Fibroblast of peridontal ligament (primary cell): ENCODE measurements at regions not wholly inside any gene's neighbourhood (a gene's known extent, or its start where the extent isn't known, plus 50 kb on each side); places are given as distances from the start of the nearest gene placed in this dataset.
"Not testable (repeated sequence)": the region's sequence is repeated elsewhere in the genome, so short reads cannot be mapped to it uniquely, and the experiment has no call there.

Source experiments
- DNase-seq: peaks from one replicate; pipeline ENCODE4 v3.0.0-alpha.2; 2010; ENCODE audit errors: extremely low read depth

DNA sequence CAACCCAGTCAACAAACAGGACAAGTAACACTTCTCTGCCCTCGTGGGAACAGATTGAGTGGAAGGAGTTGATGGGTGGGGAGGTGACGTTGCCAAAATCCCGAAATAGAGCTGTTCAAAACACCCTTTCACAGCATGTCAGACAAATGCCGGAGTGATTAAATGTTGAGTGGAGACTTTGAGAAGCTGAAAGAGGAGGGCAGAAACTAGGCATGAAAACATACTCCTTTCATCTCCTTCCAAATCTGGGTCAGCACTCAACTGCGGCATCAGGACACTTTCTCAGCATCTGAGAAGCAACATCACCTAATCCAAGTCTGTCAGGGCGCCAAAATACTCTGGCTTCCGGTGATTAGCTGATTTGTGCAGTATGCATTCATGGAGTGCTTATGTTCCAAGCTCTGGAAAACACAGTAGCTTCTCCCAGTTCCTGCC is 51.5 kb upstream of the MRI1 start:
- no peak for DNase-seq

DNA sequence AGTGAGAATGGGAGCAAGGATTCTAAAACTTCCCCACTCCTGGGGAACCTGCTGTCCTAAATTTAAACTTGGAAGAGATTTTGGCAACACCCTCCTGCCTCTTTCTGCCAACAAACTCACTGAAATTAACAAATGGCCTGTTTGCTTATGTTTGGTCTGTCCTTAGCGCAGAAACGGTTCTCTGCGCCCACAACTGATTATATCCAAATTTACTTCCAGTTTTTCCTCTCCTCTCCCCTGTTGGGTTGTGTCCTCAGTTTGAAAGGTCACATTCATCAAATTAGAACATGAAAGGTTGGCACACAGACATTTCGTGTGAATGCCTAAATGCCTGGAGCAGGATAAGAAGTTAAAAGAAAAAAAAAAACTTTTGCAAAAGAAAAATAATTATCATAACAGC is 56.4 kb upstream of the MRI1 start:
- peak; percentile 89 for DNase-seq

DNA sequence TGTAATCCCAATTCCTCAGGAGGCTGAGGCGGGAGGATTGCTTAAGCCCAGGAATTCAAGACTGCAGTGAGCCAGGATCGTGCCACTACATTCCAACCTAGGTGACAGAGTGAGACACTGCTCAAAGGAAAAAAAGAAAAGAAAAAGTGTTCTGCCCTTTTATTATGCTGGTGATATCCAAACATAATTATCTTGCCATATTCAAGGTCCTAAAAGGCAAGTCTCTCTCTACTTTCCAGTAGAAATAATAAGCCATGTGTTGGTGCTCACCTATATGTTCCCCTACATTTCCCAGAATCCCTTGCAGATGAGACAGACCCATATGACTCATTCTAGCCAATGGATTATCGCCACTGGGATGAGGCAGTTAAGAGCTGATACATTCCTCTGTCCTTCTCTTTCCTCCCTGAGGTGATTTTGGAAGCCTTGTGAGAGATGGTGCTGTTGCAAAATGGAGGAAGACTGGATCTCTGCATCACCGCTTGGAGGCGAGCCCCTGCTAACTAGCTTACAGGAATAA is 58.3 kb upstream of the MRI1 start:
- no peak for DNase-seq

DNA sequence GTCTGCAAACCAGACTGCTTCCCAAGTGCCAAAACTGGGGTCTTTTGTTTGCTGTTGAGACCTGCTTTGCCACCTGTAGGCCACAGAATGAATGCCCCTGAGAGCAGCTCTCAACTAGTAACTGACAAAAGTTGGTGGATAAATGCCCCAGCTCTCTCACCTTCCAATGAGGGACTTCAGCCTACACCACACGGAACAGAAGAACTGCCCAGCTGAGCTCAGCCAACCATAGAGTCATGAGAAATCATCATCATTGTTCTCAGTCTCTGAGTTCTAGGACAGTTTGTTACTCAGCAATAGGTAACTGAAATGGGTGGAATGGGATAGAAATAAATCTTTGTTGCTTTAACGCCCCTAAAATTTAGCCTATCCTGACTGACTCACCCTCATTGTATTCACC is 59.1 kb upstream of the MRI1 start:
- no peak for DNase-seq

DNA sequence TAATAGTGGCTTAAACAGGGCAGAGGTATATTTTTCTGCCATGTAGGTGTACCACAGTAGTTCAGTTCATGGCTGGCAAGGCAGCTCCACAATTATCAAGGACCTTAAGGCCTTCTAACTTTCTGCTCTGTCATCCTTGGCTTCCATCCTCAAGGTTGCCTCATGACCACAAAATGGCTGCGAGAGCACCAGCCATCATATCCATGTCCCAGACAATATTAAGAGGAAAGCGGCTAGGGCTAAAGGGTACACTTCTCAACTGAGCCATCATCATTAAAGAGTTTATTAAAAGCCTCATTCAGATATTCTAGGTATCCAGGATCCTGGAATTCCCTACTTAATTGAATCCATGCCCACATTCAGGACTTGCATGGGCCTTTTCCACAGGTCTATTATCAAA is 62.7 kb upstream of the MRI1 start:
- DNase-seq, result no peak

DNA sequence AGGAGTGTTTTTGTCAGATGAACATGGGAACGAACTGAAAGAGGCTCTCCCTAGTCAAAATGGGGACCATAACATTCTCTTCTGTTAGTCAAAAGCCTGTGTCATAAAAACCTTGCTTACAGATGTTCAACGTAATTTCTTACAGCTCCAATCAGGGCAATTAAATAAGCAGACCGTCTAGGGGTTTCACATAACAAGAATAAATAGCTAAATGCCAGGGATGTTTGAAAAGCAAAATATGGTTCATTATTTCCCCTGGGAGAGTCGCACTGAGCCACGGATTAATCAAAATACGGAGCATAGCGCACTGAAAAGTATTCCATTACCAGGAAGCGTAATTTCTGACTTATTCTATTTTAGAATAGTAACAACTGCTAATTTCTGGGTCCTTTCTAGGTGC is 63.7 kb upstream of the MRI1 start:
- peak; percentile 71 for DNase-seq

DNA sequence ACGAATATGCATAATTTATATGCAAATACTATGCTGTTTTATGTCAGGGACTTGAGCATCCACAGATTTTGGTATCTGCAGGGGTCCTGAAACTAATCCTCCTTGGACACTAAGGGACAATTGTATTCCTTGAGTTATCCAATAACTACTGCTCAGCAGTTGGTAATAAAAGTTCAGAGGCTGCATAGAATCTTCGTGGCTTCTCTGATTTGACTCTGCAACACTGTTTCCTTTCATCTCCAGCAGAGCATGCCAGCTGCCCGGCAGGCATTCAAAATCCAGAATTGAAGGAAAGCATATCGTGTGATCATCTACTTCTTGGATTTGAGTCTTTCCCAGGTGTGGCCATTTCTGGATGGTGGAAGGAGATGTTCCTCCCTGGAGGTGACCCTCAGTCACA is 64.5 kb upstream of the MRI1 start:
- no peak for DNase-seq

DNA sequence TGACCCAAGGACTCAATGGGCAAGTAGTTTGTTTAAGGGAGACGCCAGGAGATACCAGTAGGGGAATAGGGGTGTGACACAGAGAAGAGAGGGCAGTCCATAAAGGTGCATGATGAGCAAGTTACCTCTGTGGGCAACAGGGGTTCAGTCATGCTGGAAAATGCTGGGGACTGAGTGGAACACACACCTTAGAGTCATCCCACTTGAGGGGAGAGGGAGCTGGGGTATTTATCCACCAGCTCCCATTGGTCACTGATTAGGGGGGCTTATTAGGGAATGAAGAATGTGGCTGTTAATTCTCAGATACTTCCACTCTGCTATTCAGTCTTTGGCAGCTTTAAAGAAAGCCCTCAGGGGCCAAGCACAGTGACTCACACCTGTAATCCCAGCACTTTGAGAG is 67.5 kb upstream of the MRI1 start:
- no peak for DNase-seq

DNA sequence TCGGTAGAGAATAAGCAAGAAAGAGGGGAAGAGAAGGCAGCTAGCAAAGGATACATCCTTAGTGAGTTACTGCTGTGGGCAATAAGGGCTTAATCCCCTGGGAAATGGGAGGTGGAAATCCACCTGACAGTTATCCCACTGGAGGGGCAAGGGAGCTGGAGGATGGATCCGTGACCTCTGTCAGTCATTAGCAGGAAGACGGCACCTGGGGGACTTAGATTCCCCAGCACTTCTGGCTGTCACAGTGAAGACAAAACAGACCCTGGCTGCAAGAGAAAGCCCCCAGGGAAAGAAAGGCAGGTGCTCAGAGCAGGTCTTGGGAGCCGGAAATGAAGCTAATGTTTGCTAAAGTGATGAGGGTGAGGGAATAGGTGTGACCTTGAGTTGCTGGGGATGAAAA is 70.4 kb upstream of the MRI1 start:
- no peak for DNase-seq

DNA sequence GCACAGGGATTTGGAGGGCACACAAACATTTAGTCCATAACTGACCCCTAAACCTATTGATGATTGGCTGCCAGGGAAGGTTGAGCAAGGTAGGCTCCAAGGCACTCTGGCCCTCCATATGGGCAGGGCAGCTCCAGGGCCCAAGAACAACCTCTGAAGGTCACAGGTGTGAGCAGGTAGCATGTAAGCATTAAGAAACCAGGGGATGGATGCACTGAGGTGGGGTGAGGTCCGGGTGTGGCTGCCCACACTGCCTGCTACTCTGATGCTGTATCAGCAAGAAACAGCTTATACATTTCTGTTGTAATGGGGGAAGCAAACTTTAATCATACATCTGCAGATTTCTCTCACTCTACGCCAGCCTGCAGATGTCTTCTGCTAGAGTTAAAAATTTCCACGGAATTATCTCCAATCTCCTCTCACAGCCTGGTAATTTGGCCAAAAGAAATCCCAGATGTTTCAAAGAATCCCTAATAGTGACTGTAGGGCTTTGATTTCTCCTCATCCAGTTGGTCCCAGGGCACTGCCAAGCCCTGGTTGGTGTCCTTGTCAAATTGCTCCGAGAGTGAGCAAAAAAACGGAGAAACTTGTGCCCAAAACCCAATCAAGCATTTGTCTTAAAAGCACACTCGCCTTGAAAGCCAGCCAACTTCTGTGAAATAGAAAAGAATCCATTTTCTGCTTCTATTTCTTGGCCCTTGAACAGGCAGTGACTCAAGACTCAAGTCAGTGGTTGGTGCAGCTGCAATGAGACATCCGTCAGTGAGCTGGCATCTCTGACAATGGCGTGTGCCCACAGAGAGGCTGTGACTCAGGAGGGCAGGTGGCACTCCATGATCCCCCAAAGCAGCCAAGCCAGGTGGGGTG is 72.5 kb upstream of the MRI1 start:
- peak; percentile 91 for DNase-seq

DNA sequence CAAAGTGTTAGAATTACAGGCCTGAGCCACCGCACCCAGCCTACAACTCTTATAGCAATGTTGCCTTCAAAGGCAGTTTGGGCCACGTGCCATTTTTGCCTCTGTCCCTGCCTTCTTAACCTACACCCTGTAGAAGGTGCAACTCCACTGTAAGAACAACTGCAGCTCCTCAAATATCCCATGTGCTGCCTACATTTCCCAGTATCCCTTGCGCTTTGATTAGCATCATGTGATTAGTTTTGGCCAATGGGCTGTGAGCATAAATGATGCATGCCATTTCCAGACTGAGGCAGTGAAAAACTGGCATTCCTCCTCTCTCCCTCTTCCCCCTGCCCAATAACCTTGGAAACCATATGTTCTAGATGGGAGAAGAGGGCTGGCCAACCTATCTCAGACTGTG is 75.2 kb upstream of the MRI1 start:
- peak; percentile 22 for DNase-seq

DNA sequence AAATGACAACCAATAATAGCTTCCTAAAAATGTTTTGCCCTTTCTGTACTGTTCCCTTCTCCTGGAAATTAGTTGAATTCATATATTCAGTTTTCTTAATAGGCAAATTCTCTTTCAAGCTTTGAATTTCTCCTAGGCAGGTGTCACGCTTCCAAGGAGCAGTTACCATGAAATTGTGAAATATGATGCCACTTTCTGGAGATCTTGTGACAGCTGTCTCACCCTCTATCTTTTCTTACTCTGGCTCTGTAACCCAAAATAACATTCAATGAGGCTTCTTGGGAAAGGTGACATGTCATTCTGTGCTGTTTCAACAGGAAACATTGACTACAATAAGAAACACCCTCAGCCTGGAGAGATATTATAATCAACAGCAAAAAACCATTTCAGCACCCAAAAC is 80.3 kb upstream of the MRI1 start:
- no peak for DNase-seq

DNA sequence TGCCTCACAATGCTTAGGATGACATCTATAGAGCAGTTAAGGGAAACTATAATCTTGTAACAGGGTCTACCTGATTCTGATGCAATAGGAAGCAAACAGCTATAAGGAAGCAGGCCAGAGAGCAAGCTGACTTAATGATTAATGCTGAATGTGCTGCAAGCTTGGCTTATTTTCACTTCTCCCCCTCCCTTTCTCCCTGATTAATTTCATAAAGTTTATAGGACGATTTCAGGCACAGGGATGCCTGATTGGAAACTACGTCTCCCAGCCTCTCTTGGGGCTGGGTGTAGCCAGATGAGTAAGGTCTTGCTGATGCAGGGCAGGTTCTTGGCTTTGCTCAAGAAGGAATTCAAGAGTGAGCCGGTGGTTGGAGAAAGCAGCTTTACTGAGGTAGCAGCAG is 82.8 kb upstream of the MRI1 start:
- DNase-seq, result peak; percentile 61

DNA sequence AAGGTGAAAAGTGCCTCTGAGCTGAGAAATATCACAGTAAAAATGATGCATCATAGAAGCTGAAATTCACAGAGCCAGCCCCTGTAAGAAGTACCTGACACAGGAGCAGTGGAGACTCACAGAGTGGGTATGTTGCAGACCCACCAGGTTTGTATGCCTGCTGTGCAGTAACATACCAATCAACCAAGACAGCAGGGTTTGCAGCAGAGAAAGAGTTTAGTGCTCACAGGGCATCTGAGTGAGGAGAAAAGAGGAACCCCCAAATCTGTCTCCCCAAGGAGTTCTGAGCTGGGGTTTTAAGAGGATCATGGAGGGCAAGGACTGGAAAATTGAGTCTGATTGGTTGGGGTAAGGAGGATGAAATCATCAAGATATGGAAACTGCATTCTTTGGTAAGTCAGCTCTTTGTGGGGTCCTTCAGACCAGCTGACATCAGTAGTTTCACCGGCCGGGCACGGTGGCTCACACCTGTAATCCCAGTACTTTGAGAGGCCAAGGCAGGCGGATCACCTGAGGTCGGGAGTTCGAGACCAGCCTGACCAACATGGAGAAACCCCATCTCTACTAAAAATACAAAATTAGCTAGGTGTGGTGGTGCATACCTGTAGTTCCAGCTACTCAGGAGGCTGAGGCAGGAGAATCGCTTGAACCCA is 83.5 kb upstream of the MRI1 start:
- not testable (repeated sequence) for DNase-seq

DNA sequence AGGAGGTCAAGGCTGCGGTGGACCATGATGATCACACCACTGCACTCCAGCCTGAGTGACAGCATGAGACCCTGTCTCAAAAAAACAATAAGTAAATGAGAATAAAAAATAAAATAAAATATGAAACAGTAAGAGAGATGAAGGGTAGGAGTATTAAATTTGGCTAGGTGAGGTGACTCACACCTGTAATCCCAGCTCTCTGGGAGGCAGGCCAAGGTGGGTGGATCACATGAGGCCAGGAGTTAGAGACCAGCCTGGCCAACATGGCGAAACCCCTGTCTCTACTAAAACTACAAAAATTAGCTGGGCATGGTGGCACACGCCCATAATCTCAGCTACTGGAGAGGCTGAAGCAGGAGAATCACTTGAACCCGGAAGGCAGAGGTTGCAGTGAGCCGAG is 87.4 kb upstream of the MRI1 start:
- DNase-seq, result not testable (repeated sequence)

DNA sequence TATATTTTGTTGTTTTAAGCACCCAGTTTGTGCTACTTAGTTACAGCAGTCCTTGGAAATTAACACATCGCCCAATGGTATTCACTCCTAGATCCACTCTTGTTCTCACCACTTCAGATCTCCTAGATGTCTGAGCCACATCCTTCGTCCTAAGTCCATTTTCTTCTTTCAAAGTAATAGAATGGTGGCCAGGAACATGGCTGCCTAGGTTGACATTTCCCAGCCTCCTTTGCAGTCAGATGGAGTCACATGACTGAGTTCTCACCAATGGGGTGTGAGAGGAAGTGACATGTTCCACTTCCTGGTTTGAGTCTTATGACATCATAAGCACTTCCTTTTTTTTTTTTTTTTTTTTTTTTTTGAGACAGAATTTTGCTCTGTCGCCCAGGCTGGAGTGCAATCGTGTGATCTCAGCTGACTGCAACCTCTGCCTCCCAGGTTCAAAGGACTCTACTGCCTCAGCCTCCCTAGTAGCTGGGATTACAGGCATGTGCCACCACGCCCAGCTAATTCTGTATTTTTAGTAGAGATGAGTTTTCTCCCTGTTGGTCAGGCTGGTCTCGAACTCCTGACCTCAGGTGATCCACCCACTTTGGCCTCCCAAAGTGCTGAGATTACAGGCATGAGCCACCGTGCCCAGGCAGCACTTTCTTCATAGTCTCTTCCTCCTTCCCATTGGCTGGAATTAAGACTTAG is 91.7 kb upstream of the MRI1 start:
- not testable (repeated sequence) for DNase-seq

DNA sequence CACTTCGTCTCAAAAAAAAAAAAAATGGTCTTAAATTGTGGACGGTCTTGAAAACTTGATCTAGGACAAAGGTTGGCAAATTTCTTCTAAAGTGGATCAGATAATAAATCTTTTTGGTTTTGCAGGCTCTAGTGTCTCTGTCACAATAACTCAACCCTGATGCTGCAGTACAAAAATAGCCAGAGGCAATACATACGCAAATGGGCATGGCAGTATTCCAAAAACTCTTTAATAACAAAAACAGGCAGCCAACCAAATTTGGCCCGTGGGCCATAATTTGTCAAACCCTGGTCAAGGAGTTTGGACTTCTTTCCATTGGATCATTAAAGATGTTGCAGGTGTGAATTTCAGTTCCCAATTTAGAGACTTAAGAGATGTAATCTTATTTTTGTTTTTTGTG is 93.5 kb upstream of the MRI1 start:
- no peak for DNase-seq

DNA sequence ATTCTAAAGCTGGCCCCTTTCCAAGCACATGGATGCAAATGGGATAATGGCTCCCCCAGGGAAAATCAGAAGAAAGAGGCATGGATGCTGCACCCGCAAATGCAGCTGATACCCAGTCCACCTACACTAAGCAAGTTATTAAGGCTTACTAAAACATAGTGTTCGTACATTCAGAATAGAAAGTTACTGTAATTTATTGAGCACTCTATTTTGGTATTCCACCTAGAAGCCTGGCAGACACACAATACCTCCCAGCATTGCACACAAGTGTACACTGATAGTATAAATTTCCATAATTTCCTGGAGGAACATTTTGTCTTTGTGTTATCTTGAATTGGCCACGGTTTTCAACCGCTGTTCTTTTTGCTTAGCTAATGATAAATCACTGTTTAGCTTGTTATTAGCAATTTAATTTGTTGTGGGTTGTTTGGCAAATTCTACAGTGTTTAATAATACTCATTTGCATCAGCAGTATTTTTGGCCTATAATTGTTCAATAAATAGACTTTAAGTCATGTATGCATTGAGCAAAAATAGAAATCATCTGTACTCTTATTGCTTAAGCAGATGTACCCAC is 94.5 kb upstream of the MRI1 start:
- no peak for DNase-seq

DNA sequence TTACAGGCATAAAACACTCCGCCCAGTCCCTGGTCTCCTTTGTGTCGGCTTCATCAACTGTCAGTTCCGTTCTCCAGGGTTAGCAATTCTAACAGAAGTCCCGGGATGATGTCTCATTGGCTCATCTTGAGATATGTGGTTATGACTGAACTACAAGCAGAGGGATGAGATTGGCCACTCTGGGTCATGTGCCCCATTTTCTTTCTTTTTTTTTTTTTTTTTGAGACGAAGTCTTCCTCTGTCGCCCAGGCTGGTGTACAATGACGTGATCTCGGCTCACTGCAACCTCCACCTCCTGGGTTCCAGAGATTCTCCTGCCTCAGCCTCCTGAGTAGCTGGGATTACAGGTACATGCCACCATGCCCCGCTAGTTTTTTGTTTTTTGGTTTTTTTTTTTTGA is 95.4 kb upstream of the MRI1 start:
- DNase-seq, result no peak

DNA sequence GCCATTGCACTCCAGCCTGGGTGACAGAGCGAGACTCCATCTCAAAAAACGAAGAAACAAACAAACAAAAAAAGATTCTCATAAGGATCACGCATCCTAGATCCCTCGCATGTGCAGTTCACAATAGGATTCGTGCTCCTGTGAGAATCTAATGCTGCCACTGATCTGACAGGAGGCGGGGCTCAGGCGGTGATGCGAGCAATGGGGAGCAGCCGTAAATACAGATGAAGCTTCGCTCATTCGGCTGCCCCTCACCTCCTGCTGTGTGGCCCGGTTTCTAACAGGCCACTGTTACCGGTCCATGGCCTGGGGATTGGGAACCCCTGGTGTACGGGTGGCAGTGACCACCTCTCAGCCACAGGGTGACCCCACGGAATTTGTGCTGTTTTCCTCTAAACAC is 98.2 kb upstream of the MRI1 start:
- DNase-seq, result no peak

DNA sequence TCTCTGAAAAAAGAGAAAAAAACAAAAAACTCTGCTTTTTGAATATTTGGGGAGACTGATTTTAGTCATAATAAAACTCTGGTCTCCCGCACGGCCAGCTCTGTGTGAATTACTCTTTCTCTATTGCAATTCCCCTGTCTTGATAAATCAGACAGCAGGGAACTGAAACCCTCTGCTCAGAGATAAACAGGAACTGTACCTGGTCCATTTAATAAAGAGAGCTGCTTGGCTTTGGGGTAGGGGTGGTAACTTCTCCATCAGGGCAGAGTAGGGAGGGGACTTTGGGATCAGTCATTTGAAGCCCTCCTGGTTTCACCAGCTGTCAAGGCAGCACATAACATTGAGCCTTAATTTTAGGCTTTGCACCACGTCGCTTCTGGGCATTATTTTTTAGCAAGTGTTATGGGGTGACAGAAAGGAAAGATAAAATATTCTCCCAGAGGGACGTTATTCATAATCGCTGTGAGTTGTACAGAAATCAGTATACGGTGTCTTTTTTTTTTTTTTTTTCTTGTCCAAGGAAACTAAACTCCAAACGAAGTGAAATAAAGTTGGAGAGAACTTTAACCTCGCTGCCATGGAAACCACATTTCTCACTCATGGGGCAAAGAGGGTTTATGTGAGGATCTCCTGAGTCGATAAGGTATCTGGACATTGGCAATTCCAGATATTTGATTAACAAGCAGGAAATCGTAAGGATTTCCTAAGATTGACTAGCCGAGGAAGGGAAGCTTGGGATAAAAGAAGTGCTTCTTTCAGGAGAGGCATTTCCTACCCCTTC is 99.0 kb upstream of the MRI1 start:
- DNase-seq, result no peak
